ENCODE measurements at regions not wholly inside any gene's neighbourhood (a gene's known extent, or its start where the extent isn't known, plus 50 kb on each side); places are given as distances from the start of the nearest gene placed in this dataset.
"Not testable (repeated sequence)": the region's sequence is repeated elsewhere in the genome, so short reads cannot be mapped to it uniquely, and the experiment has no call there.

GRCh38 chr12:72865921-72866320 lies 593.8 kb downstream of the TRHDE start:
- no peak for DNase-seq (ENCODE audit: low read depth)
- Histone ChIP-seq H3K4me3 (ENCODE audit: low read length) (no peak overlapping the region), H3K27me3 (replicated peaks; ENCODE audit: control insufficient read depth, insufficient read depth, low read length) (no peaks in the 10 kb centered on the region), H3K36me3 (ENCODE audit: control insufficient read depth, insufficient read depth, low read length, severe bottlenecking) (no peaks in the 10 kb centered on the region), H3K9ac (ENCODE audit: low read length) (no peak overlapping the region), H3K4me1 (ENCODE audit: control insufficient read depth, insufficient read depth, low read length) (no peaks in the 10 kb centered on the region), H3K9me3 (ENCODE audit: control insufficient read depth, low read length) (no peaks in the 10 kb centered on the region)

GRCh38 chr12:72869024-72869423 lies 596.9 kb downstream of the TRHDE start:
- Histone ChIP-seq H3K9ac (ENCODE audit: low read length) (no peak overlapping the region), H3K4me1 (ENCODE audit: control insufficient read depth, insufficient read depth, low read length) (no peaks in the 10 kb centered on the region), H3K36me3 (ENCODE audit: control insufficient read depth, insufficient read depth, low read length, severe bottlenecking) (no peaks in the 10 kb centered on the region), H3K27me3 (replicated peaks; ENCODE audit: control insufficient read depth, insufficient read depth, low read length) (no peaks in the 10 kb centered on the region), H3K9me3 (ENCODE audit: control insufficient read depth, low read length) (no peaks in the 10 kb centered on the region), H3K4me3 (ENCODE audit: low read length) (no peak overlapping the region)
- DNase-seq (ENCODE audit: low read depth) = no peak

- H3K9me3 ChIP-seq (ENCODE audit: control insufficient read depth, low read length) = peaks cover 20% of the 10 kb centered on the region
- H3K4me3 ChIP-seq (ENCODE audit: low read length) = no peak overlapping the region
- H3K27me3 ChIP-seq (replicated peaks; ENCODE audit: control insufficient read depth, insufficient read depth, low read length) = no peaks in the 10 kb centered on the region
- H3K4me1 ChIP-seq (ENCODE audit: control insufficient read depth, insufficient read depth, low read length) = no peaks in the 10 kb centered on the region
- H3K36me3 ChIP-seq (ENCODE audit: control insufficient read depth, insufficient read depth, low read length, severe bottlenecking) = no peaks in the 10 kb centered on the region
- no peak overlapping the region for H3K9ac ChIP-seq (ENCODE audit: low read length)
- DNase-seq (ENCODE audit: low read depth) = no peak
Measured at GRCh38 chr12:72872238-72872887, 600.2 kb downstream of the TRHDE start.

GRCh38 chr12:72872996-72873395 lies 600.8 kb downstream of the TRHDE start:
- H3K27me3 ChIP-seq (replicated peaks; ENCODE audit: control insufficient read depth, insufficient read depth, low read length) = no peaks in the 10 kb centered on the region
- no peak for DNase-seq (ENCODE audit: low read depth)
- H3K9ac ChIP-seq (ENCODE audit: low read length) = no peak overlapping the region
- peaks cover 20% of the 10 kb centered on the region for H3K9me3 ChIP-seq (ENCODE audit: control insufficient read depth, low read length)
- no peak overlapping the region for H3K4me3 ChIP-seq (ENCODE audit: low read length)
- H3K4me1 ChIP-seq (ENCODE audit: control insufficient read depth, insufficient read depth, low read length) = no peaks in the 10 kb centered on the region
- no peaks in the 10 kb centered on the region for H3K36me3 ChIP-seq (ENCODE audit: control insufficient read depth, insufficient read depth, low read length, severe bottlenecking)

- no peaks in the 10 kb centered on the region for H3K27me3 ChIP-seq (replicated peaks; ENCODE audit: control insufficient read depth, insufficient read depth, low read length)
- no peaks in the 10 kb centered on the region for H3K4me1 ChIP-seq (ENCODE audit: control insufficient read depth, insufficient read depth, low read length)
- peaks cover 20% of the 10 kb centered on the region for H3K9me3 ChIP-seq (ENCODE audit: control insufficient read depth, low read length)
- DNase-seq (ENCODE audit: low read depth) = no peak
- H3K36me3 ChIP-seq (ENCODE audit: control insufficient read depth, insufficient read depth, low read length, severe bottlenecking) = no peaks in the 10 kb centered on the region
- H3K4me3 ChIP-seq (ENCODE audit: low read length) = no peak overlapping the region
- H3K9ac ChIP-seq (ENCODE audit: low read length) = no peak overlapping the region
Measured at GRCh38 chr12:72876092-72876491, 603.9 kb downstream of the TRHDE start.

- Histone ChIP-seq H3K9me3 (ENCODE audit: control insufficient read depth, low read length) (no peaks in the 10 kb centered on the region), H3K9ac (ENCODE audit: low read length) (no peak overlapping the region), H3K4me3 (ENCODE audit: low read length) (no peak overlapping the region), H3K27me3 (replicated peaks; ENCODE audit: control insufficient read depth, insufficient read depth, low read length) (no peaks in the 10 kb centered on the region), H3K4me1 (ENCODE audit: control insufficient read depth, insufficient read depth, low read length) (no peaks in the 10 kb centered on the region), H3K36me3 (ENCODE audit: control insufficient read depth, insufficient read depth, low read length, severe bottlenecking) (no peaks in the 10 kb centered on the region)
- no peak for DNase-seq (ENCODE audit: low read depth)
Measured at GRCh38 chr12:72888693-72889092, 616.5 kb downstream of the TRHDE start.

GRCh38 chr12:72889791-72890190 lies 617.6 kb downstream of the TRHDE start:
- no peaks in the 10 kb centered on the region for H3K9me3 ChIP-seq (ENCODE audit: control insufficient read depth, low read length)
- H3K9ac ChIP-seq (ENCODE audit: low read length) = no peak overlapping the region
- H3K27me3 ChIP-seq (replicated peaks; ENCODE audit: control insufficient read depth, insufficient read depth, low read length) = no peaks in the 10 kb centered on the region
- no peaks in the 10 kb centered on the region for H3K36me3 ChIP-seq (ENCODE audit: control insufficient read depth, insufficient read depth, low read length, severe bottlenecking)
- DNase-seq (ENCODE audit: low read depth) = no peak
- H3K4me1 ChIP-seq (ENCODE audit: control insufficient read depth, insufficient read depth, low read length) = no peaks in the 10 kb centered on the region
- H3K4me3 ChIP-seq (ENCODE audit: low read length) = no peak overlapping the region

GRCh38 chr12:72901685-72902084 lies 629.5 kb downstream of the TRHDE start:
- Histone ChIP-seq H3K9me3 (ENCODE audit: control insufficient read depth, low read length) (no peaks in the 10 kb centered on the region), H3K9ac (ENCODE audit: low read length) (no peak overlapping the region), H3K36me3 (ENCODE audit: control insufficient read depth, insufficient read depth, low read length, severe bottlenecking) (no peaks in the 10 kb centered on the region), H3K27me3 (replicated peaks; ENCODE audit: control insufficient read depth, insufficient read depth, low read length) (no peaks in the 10 kb centered on the region), H3K4me1 (ENCODE audit: control insufficient read depth, insufficient read depth, low read length) (no peaks in the 10 kb centered on the region), H3K4me3 (ENCODE audit: low read length) (no peak overlapping the region)
- no peak for DNase-seq (ENCODE audit: low read depth)

GRCh38 chr12:72925716-72926115 lies 653.5 kb downstream of the TRHDE start:
- H3K9ac ChIP-seq (ENCODE audit: low read length) = no peak overlapping the region

GRCh38 chr12:72931838-72932237 lies 659.7 kb downstream of the TRHDE start:
- not testable (repeated sequence) for H3K36me3 ChIP-seq (ENCODE audit: control insufficient read depth, insufficient read depth, low read length, severe bottlenecking); H3K4me1 ChIP-seq (ENCODE audit: control insufficient read depth, insufficient read depth, low read length); H3K4me3 ChIP-seq (ENCODE audit: low read length); H3K9ac ChIP-seq (ENCODE audit: low read length); H3K27me3 ChIP-seq (replicated peaks; ENCODE audit: control insufficient read depth, insufficient read depth, low read length); H3K9me3 ChIP-seq (ENCODE audit: control insufficient read depth, low read length); DNase-seq (ENCODE audit: low read depth)

More at GRCh38 chr12:72925716-72926115, 653.5 kb downstream of the TRHDE start:
- H3K36me3 ChIP-seq (ENCODE audit: control insufficient read depth, insufficient read depth, low read length, severe bottlenecking) = no peaks in the 10 kb centered on the region
- H3K4me1 ChIP-seq (ENCODE audit: control insufficient read depth, insufficient read depth, low read length) = no peaks in the 10 kb centered on the region
- H3K9me3 ChIP-seq (ENCODE audit: control insufficient read depth, low read length) = no peaks in the 10 kb centered on the region
- DNase-seq (ENCODE audit: low read depth) = no peak
- no peak overlapping the region for H3K4me3 ChIP-seq (ENCODE audit: low read length)
- no peaks in the 10 kb centered on the region for H3K27me3 ChIP-seq (replicated peaks; ENCODE audit: control insufficient read depth, insufficient read depth, low read length)

GRCh38 chr12:72937486-72937885 lies 665.3 kb downstream of the TRHDE start:
- Histone ChIP-seq H3K4me3 (ENCODE audit: low read length) (no peak overlapping the region), H3K9me3 (ENCODE audit: control insufficient read depth, low read length) (no peaks in the 10 kb centered on the region), H3K4me1 (ENCODE audit: control insufficient read depth, insufficient read depth, low read length) (no peaks in the 10 kb centered on the region), H3K36me3 (ENCODE audit: control insufficient read depth, insufficient read depth, low read length, severe bottlenecking) (no peaks in the 10 kb centered on the region), H3K9ac (ENCODE audit: low read length) (no peak overlapping the region), H3K27me3 (replicated peaks; ENCODE audit: control insufficient read depth, insufficient read depth, low read length) (no peaks in the 10 kb centered on the region)
- no peak for DNase-seq (ENCODE audit: low read depth)

GRCh38 chr12:72957454-72957853 lies 685.3 kb downstream of the TRHDE start:
- H3K4me1 ChIP-seq (ENCODE audit: control insufficient read depth, insufficient read depth, low read length) = no peaks in the 10 kb centered on the region
- H3K4me3 ChIP-seq (ENCODE audit: low read length) = no peak overlapping the region
- H3K9me3 ChIP-seq (ENCODE audit: control insufficient read depth, low read length) = peaks cover 6% of the 10 kb centered on the region
- H3K36me3 ChIP-seq (ENCODE audit: control insufficient read depth, insufficient read depth, low read length, severe bottlenecking) = no peaks in the 10 kb centered on the region
- no peaks in the 10 kb centered on the region for H3K27me3 ChIP-seq (replicated peaks; ENCODE audit: control insufficient read depth, insufficient read depth, low read length)
- no peak for DNase-seq (ENCODE audit: low read depth)
- no peak overlapping the region for H3K9ac ChIP-seq (ENCODE audit: low read length)

Measured in adipocyte (in vitro differentiated cells).